Fibroblast of peridontal ligament (primary cell): ENCODE measurements at regions not wholly inside any gene's neighbourhood (a gene's known extent, or its start where the extent isn't known, plus 50 kb on each side); places are given as distances from the start of the nearest gene placed in this dataset.

Experiments used
- DNase-seq: peaks from one replicate; pipeline ENCODE4 v3.0.0-alpha.2; 2010; ENCODE audit errors: extremely low read depth

GRCh38 chr2:161571051-161571429 lies 53.2 kb upstream of the SLC4A10 start:
- DNase-seq = no peak
